COLO829 (cell line): ENCODE measurements at regions not wholly inside any gene's neighbourhood (a gene's known extent, or its start where the extent isn't known, plus 50 kb on each side); places are given as distances from the start of the nearest gene placed in this dataset.

Source experiments
- DNase-seq: peaks from one replicate; pipeline ENCODE4 v3.0.0; 2012; ENCODE audit warnings: low spot score

- DNase-seq = no peak
Measured at GRCh38 chr1:193435781-193436180, 249.4 kb upstream of the B3GALT2 start.

- no peak for DNase-seq
Measured at GRCh38 chr1:193434319-193434718, 247.9 kb upstream of the B3GALT2 start.

- DNase-seq = no peak
Measured at GRCh38 chr1:193433599-193433998, 247.2 kb upstream of the B3GALT2 start.

- DNase-seq = no peak
Measured at GRCh38 chr1:193432979-193433587, 246.7 kb upstream of the B3GALT2 start.

GRCh38 chr1:193431265-193431977 is 245.0 kb upstream of the B3GALT2 start:
- DNase-seq = no peak

GRCh38 chr1:193427524-193427923 is 241.1 kb upstream of the B3GALT2 start:
- no peak for DNase-seq

- DNase-seq = no peak
Measured at GRCh38 chr1:193426061-193426460, 239.6 kb upstream of the B3GALT2 start.

GRCh38 chr1:193421487-193421886 is 235.1 kb upstream of the B3GALT2 start:
- DNase-seq = no peak

- DNase-seq = no peak
Measured at GRCh38 chr1:193419295-193419694, 232.9 kb upstream of the B3GALT2 start.

GRCh38 chr1:193418745-193419058 is 232.3 kb upstream of the B3GALT2 start:
- DNase-seq = no peak

GRCh38 chr1:193417945-193418744 is 231.7 kb upstream of the B3GALT2 start:
- no peak for DNase-seq

- DNase-seq = no peak
Measured at GRCh38 chr1:193417403-193417802, 231.0 kb upstream of the B3GALT2 start.

GRCh38 chr1:193416226-193417024 is 230.0 kb upstream of the B3GALT2 start:
- DNase-seq = no peak

GRCh38 chr1:193415256-193415655 is 228.8 kb upstream of the B3GALT2 start:
- no peak for DNase-seq

GRCh38 chr1:193413376-193413775 is 227.0 kb upstream of the B3GALT2 start:
- no peak for DNase-seq

GRCh38 chr1:193412748-193413147 is 226.3 kb upstream of the B3GALT2 start:
- DNase-seq = no peak

- no peak for DNase-seq
Measured at GRCh38 chr1:193411714-193412113, 225.3 kb upstream of the B3GALT2 start.

GRCh38 chr1:193411215-193411614 is 224.8 kb upstream of the B3GALT2 start:
- no peak for DNase-seq

GRCh38 chr1:193408782-193409293 is 222.4 kb upstream of the B3GALT2 start:
- no peak for DNase-seq

GRCh38 chr1:193406901-193407300 is 220.5 kb upstream of the B3GALT2 start:
- peak; percentile 62 for DNase-seq

GRCh38 chr1:193404236-193404635 is 217.8 kb upstream of the B3GALT2 start:
- DNase-seq = no peak

GRCh38 chr1:193402977-193403376 is 216.6 kb upstream of the B3GALT2 start:
- DNase-seq = no peak
